ENCODE measurements at regions not wholly inside any gene's neighbourhood (a gene's known extent, or its start where the extent isn't known, plus 50 kb on each side); places are given as distances from the start of the nearest gene placed in this dataset.
A peak's percentile ranks its signal among the peaks of the same experiment; 100 is the strongest.
"Not testable (repeated sequence)": the region's sequence is repeated elsewhere in the genome, so short reads cannot be mapped to it uniquely, and the experiment has no call there.

GRCh38 chrX:21126661-21127060 is 247.6 kb upstream of the CNKSR2 start:
- no peak for DNase-seq

- DNase-seq, result no peak
Observed at GRCh38 chrX:21131346-21131745, 242.9 kb upstream of the CNKSR2 start.

GRCh38 chrX:21131786-21132185 is 242.4 kb upstream of the CNKSR2 start:
- no peak for DNase-seq

GRCh38 chrX:21132686-21133393 is 241.4 kb upstream of the CNKSR2 start:
- no peak for DNase-seq

- DNase-seq, result no peak
Observed at GRCh38 chrX:21150208-21150607, 224.0 kb upstream of the CNKSR2 start.

- DNase-seq, result no peak
Observed at GRCh38 chrX:21151051-21151450, 223.2 kb upstream of the CNKSR2 start.

GRCh38 chrX:21153033-21153432 is 221.2 kb upstream of the CNKSR2 start:
- DNase-seq, result no peak

GRCh38 chrX:21153503-21153902 is 220.7 kb upstream of the CNKSR2 start:
- DNase-seq, result peak; percentile 27

GRCh38 chrX:21155916-21156315 is 218.3 kb upstream of the CNKSR2 start:
- DNase-seq, result no peak

- no peak for DNase-seq
Observed at GRCh38 chrX:21156632-21157031, 217.6 kb upstream of the CNKSR2 start.

- DNase-seq, result no peak
Observed at GRCh38 chrX:21158678-21159077, 215.5 kb upstream of the CNKSR2 start.

GRCh38 chrX:21166272-21166982 is 207.8 kb upstream of the CNKSR2 start:
- DNase-seq, result no peak

GRCh38 chrX:21167011-21167410 is 207.2 kb upstream of the CNKSR2 start:
- DNase-seq, result no peak

- DNase-seq, result no peak
Observed at GRCh38 chrX:21167494-21167893, 206.7 kb upstream of the CNKSR2 start.

- DNase-seq, result no peak
Observed at GRCh38 chrX:21168401-21169160, 205.6 kb upstream of the CNKSR2 start.

- DNase-seq, result no peak
Observed at GRCh38 chrX:21171181-21171580, 203.0 kb upstream of the CNKSR2 start.

- no peak for DNase-seq
Observed at GRCh38 chrX:21174439-21174838, 199.8 kb upstream of the CNKSR2 start.

- peak; percentile 19 for DNase-seq
Observed at GRCh38 chrX:21176921-21177571, 197.2 kb upstream of the CNKSR2 start.

GRCh38 chrX:21181232-21181853 is 192.9 kb upstream of the CNKSR2 start:
- DNase-seq, result no peak

- DNase-seq, result no peak
Observed at GRCh38 chrX:21193196-21193595, 181.0 kb upstream of the CNKSR2 start.

- no peak for DNase-seq
Observed at GRCh38 chrX:21194526-21194925, 179.7 kb upstream of the CNKSR2 start.

GRCh38 chrX:21207080-21207479 is 167.1 kb upstream of the CNKSR2 start:
- DNase-seq, result no peak

- DNase-seq, result not testable (repeated sequence)
Observed at GRCh38 chrX:21219208-21219607, 155.0 kb upstream of the CNKSR2 start.
